GM18499 (cell line): ENCODE measurements at regions not wholly inside any gene's neighbourhood (a gene's known extent, or its start where the extent isn't known, plus 50 kb on each side); places are given as distances from the start of the nearest gene placed in this dataset.
"Not testable (repeated sequence)": the region's sequence is repeated elsewhere in the genome, so short reads cannot be mapped to it uniquely, and the experiment has no call there.

ENCODE experiments used
- ATAC-seq: cut with Tn5 transposase; IDR thresholded peaks from one replicate; pipeline ENCODE4 v1.9.1; 2021; ENCODE audit warnings: moderate number of reproducible peaks; ENCODE audit not compliant: insufficient read depth, unreplicated experiment

GRCh38 chr7:106460792-106461254, 176.0 kb upstream of the NAMPT start:
- no peak for ATAC-seq

- no peak for ATAC-seq
Measured at GRCh38 chr7:106459397-106460072, 174.8 kb upstream of the NAMPT start.

GRCh38 chr7:106457678-106458077, 172.9 kb upstream of the NAMPT start:
- no peak for ATAC-seq

GRCh38 chr7:106456329-106456728, 171.5 kb upstream of the NAMPT start:
- no peak for ATAC-seq

- no peak for ATAC-seq
Measured at GRCh38 chr7:106452031-106452851, 167.5 kb upstream of the NAMPT start.

- no peak for ATAC-seq
Measured at GRCh38 chr7:106451171-106451570, 166.4 kb upstream of the NAMPT start.

- ATAC-seq = no peak
Measured at GRCh38 chr7:106450716-106451115, 165.9 kb upstream of the NAMPT start.

- ATAC-seq = no peak
Measured at GRCh38 chr7:106448992-106449859, 164.4 kb upstream of the NAMPT start.

- no peak for ATAC-seq
Measured at GRCh38 chr7:106448346-106448991, 163.7 kb upstream of the NAMPT start.

- no peak for ATAC-seq
Measured at GRCh38 chr7:106447318-106447847, 162.6 kb upstream of the NAMPT start.

GRCh38 chr7:106445366-106445765, 160.6 kb upstream of the NAMPT start:
- not testable (repeated sequence) for ATAC-seq

- no peak for ATAC-seq
Measured at GRCh38 chr7:106444068-106444655, 159.4 kb upstream of the NAMPT start.

GRCh38 chr7:106443156-106443555, 158.4 kb upstream of the NAMPT start:
- no peak for ATAC-seq

- ATAC-seq = no peak
Measured at GRCh38 chr7:106442476-106442875, 157.7 kb upstream of the NAMPT start.

- ATAC-seq = not testable (repeated sequence)
Measured at GRCh38 chr7:106441343-106441742, 156.6 kb upstream of the NAMPT start.

- ATAC-seq = not testable (repeated sequence)
Measured at GRCh38 chr7:106436933-106437332, 152.2 kb upstream of the NAMPT start.

- no peak for ATAC-seq
Measured at GRCh38 chr7:106433377-106433776, 148.6 kb upstream of the NAMPT start.

GRCh38 chr7:106430535-106431455, 146.0 kb upstream of the NAMPT start:
- no peak for ATAC-seq
